Limb (tissue), 2 donors: ENCODE measurements at regions not wholly inside any gene's neighbourhood (a gene's known extent, or its start where the extent isn't known, plus 50 kb on each side); places are given as distances from the start of the nearest gene placed in this dataset.
A peak's percentile ranks its signal among the peaks of the same experiment; 100 is the strongest.
"Not testable (repeated sequence)": the region's sequence is repeated elsewhere in the genome, so short reads cannot be mapped to it uniquely, and the experiment has no call there.

Experiments used
- DNase-seq, 2 donors: peaks; one replicate each; pipeline ENCODE4 v3.0.0-alpha.2; 2016; ENCODE audit errors: extremely low spot score in 2 of 2

DNA sequence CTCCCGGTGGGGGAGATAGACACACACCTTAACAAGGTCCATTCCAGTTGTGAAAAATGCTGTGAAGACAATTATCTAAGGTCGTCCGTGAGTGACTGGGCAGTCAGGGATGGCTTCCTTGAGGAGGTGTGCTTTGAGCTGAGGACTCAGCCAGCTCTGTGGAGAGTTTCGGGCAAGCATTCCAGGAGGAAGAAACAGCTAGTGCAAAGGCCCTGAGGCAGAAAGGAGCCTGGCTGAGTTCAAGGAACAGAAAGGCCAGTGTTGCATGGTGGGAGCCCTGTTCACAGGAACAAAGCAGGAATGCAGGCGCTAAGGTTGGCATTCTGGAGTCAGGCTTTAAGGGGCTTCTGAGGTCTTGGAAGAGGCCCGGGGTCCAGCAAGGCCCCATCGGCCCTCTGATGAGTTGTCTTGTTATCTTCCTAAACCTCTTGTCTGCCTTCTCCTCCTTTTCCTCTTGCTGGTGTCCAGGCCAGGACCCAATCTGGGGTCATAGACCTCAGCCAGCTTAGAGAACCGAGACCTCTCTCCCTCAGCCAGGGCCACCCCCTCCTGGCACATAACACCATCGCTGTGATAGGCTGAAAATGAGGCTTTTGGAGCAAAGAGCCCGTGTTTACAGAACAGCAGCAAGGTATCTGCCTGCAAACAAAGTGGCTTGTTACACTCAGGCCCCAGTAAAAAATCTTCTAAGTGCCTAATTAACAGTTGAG is 270.2 kb upstream of the MVB12B start:
- peak in 1 of 2 donors; percentile 18 for DNase-seq

DNA sequence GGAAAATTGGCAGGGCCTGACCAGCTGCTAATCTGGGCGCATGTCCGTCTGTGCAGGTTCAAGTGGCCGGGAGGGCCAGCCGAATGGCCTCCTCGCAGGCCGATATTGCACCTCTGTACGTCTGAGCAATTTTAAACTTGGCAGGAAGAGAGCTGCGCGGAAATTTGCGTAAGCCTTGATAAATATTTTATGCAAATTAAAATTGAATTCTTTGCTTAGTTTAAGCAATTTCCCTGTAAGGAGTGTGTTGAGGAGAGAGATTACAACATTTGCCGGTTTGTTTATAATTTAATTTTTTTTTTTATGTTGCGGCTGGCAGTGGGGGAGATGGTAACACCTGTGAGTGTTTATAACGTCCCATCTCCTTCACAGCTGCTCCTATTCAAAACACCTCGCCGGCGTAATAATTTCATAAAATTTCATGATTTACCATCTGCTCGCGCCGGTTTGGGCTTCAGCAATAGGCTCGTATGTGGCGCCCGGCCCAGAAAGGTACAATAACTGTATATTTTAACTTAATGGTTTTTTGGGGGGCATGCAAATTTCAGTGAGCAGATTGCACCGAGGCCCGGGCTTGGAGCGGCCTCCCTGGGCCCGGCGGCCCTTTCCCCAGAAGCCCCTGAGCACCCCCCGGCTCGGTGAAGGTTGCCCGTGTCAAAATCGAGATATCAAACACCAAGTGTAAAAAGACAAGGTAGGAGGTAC is 269.4 kb upstream of the MVB12B start:
- peak in 1 of 2 donors; percentile 20 for DNase-seq

DNA sequence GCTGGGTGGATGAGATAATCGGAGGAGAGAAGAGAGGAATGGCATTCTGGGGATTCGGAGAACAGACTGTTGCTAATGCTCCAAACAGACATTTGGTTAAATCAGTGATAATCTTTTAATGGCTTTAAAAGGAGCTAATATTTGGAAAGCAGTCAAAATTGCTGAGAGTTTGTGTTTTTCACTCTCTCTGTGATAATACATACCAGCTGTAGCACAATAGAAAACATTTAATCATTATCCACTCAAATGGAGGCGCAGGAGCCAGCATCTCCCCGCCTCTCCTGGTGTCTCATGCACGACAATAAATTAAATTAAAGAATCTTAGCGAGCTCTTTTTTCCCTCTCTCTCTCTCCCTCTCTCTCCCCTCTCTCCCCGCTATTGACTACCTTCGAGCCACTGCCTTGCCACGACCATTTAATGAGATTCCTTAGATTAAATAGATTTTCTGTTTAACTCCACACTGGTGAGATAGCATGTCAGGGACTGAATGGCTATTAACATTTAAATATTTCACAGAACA is 268.6 kb upstream of the MVB12B start:
- peak in 1 of 2 donors; percentile 24 for DNase-seq

DNA sequence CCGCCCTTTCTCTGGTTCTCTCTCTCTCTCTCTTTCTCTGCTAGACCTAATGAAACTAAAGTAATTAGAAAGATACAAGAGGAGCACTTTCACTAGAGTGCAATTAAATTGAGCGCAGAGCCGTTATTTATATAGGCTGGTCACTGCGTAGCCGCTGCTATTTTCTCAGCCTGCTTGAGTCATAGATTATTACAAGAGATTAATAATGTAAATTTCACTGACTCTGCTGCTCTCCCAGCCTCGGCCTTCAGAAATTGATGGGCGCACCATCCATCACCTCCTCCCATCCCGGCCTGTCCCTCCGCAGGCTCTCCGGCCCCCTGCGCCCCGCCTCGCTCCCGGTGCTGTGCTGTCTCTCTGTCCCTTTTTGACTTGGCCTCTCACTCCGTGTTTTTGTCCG is 268.0 kb upstream of the MVB12B start:
- DNase-seq: no peak

DNA sequence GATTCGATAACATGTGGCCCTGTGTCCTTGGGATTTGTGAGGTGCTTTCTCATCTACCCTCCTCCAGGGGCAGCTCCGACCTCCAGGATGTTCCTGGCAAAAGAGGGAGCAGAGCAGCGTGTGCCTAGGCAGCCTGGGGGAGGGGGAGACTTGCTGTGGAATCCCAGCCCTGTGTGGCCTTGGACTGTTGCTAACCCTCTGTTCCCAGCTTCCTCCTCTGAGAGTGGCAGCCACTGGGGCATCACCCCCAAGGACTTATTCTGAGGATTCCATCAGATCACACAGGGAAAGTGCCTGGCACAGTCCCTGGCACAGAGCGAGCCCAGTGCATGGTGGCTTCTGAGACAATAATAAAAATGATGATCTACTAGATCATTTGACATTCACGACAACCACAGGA is 265.1 kb upstream of the MVB12B start:
- no peak for DNase-seq

DNA sequence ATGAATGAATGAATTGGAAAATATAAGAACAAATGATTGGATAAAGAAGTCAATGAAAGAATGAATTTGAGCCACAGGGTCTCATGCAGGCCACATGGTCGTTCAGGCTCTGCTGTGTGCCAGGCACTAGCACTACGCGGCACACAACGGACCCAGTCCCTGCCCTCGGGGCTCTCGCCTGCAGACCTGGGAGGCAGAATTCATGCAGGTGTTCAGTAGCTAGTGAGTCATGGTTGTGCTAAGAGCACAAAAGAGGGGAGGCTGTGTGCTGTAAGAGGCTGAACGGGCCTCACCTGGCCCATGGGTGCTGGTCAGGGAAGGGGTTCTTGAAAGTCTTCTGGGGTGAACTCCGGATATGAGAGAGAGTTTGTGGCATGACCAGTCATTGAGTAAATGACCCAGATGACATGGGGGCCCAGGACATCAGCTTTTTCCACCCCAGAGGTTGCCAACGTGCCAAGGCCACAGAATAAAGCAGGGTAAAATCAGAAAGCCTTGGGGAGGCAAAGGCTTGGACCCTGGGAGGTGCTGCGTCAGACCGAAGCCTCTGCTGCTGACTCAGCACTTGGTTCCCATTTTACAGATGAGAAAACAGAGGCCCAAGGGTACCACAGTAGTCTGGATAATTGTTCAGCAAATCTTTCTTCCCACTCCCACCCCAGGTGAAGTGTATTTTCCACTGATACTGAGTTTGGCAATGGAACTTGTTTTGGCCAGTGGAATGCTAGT is 264.3 kb upstream of the MVB12B start:
- peak in 1 of 2 donors; percentile 7 for DNase-seq

DNA sequence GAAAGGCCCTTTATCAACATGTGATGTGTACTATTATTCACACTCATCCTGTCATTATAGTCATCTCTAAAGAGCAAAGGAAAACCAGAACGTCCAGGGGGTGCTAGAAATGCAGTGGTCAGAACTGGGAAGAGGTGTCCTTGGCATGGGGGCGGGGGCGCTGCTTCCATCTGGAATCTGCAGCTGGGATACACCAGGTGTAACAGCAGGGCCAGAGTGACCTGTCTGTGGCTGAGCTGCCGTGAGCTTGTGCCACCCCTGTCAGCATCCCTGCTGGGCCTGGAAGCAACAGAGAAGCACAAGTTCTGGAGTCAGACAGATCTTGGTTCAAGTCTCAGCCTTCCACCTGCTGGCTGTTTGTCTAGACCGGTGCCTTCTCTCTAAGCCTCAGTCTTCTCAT is 263.3 kb upstream of the MVB12B start:
- DNase-seq: no peak

DNA sequence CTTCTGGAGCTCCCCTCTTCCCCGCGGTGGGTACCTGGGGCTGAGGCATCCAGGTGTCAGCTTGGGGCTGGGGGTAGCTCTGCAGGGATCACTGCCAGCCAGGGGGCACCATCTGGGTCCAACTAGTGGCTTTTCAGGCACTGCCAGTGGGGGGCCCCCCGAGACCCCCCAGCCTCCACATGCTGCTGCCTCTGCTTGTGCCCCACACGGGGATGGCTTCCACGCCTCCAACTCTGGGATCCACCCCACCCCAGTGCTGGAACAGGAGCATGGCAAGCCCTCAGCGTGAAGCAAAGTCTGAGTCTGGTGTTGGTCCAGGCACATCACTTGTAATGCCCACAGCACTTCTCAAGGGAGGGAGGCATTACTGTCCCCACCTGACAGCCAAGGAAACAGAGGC is 260.5 kb upstream of the MVB12B start:
- no peak for DNase-seq

DNA sequence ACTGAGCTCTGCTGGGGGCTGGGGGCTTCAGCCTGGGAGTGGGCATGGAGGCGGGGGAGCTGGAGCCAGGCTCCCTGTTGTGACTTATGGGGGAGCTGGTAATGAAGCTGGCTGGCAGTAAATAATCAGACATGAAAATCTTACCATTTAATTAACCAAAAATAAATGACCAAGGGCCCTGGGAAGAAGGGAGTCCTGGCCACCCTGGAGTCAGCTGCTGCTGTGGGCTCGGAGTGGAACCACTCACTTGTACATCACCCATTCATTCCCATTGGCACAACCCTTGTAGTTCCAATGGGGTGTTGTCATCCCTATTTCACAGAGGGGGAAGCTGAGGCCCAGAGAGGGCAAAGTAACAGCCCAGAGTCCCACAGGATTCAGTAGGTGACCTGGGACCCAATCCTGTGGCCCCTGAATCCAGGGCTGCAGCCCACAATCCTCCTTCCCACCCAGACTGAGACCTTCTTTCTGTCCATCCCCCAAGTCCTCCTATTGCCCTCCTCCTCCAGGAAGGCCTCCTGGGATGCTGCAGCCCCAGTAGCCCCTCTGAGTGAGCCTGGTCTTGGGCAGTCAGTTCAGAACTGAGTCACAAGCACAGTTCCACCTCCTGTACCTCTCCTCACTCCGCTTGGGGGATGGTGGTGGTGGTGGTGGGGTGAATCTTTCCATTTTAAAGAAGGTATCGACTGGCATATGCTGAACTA is 259.4 kb upstream of the MVB12B start:
- DNase-seq: no peak

DNA sequence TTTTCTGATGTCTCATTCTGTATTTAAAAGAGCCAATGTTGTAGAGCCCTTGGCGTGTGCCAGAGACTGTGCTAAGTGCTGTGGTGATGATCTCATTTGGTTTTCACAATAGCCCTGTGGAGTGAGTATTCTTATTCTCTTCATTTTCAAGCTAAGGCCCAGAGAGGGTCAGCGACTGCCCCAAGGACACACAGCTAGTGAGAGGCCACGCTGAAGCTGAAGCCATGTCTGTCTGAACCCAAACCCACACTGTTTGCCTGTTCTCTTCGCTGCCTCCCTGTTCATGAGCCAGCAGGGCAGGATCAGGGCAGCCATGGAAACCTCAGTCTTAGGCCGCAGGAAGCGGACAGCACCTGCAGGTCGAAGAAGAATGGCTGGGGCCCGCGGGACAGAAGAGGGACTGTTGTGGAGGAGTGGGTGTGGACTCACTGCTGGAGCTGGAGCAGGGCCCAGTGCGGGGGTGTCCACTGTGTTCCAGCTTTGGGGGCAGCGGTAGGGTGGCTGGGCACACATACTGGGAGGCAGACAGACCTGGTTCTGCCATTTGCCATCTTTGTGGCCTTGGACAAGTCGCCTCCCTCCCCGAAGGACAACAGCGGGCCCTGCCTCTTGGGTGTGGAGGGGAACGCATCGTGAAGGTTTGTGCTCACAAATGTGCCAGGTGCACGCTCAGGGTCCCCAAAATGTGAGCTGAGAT is 257.9 kb upstream of the MVB12B start:
- no peak for DNase-seq

DNA sequence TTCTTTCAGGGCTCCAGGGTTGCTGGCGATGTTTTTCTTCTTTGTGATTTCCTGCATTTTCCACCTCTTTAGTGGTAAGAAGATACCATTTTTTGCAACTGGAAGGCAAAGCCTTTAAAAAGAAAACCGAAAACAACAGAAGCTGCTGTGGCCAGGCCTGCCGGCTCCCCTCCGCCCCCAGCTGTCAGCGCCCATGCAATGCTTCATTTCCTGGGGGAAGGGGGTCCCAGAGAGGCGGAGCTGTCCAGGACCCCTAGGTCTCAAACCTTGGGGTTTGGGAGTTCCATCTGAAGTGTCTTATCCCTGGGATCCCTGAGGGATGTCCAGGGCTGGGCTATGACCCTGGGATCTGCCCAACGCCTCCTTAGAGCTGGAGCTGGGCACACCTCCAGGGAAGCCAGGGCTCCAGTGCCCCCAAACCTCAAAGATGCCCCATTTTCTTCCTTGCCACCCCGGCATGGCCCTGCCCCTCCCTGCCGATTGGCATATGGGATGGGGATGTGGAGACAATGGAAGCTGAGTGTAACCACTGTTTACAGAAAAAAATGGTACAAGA is 257.2 kb upstream of the MVB12B start:
- DNase-seq: no peak

DNA sequence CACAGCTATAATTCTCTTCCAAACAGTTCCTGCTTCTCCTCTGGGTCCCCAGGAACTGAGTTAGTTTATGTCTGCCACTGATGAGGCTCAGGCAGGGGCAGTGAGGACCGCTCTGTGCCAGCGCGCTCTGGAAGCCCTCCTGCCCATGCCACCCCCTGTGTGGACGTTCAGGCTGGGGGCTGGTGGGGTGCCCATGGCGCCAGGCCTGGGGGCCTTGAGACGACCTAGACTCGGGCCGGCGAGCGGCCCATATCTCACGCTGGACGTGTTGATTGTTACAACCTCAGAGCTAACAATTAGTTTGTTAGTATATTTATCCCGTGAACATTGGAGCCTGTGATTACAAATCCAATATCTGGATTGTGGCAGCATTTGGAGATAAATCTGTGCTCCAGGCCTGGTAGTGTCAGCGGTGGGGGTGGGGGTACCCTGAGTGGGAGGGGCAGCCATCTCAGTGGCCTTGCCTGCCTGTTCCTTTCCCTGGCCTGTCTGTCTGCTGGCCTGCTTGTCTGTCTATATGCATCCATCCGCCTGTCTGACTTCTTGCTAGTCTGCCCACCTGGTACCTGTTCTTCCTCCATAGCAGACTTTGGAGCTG is 256.5 kb upstream of the MVB12B start:
- no peak for DNase-seq

DNA sequence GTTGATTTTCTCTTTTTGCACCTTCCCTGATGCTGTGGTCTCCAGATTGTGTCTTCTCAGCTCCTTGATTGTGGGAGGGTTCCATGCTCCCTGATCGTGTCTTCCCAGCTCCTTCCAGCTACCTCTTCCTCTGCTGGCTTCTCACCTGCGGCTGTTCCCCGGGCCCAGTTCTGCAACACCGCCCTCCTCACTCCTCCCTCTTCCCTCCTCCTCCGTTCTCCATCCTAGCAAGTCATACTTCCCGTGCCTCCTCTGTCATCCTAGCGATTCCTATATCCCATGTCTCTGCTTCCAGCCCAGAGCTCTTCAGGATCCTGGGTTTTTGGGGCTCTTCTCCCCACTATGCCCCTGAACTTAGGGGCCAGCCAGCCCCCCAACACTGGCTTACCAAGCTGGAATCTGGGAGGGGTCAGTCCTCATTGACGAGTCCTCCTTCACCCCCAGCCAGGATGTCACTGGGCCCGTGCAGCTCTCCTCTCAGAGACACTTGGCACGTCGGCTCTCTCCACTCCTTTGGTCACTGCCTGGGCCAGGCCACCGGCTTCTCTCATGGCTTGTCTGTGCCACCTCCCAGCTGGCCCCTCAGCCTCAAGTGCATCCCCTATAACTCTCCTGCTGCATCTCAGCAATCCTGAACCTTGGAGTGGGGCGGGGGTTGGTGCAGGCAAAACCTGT is 255.4 kb upstream of the MVB12B start:
- DNase-seq: no peak

DNA sequence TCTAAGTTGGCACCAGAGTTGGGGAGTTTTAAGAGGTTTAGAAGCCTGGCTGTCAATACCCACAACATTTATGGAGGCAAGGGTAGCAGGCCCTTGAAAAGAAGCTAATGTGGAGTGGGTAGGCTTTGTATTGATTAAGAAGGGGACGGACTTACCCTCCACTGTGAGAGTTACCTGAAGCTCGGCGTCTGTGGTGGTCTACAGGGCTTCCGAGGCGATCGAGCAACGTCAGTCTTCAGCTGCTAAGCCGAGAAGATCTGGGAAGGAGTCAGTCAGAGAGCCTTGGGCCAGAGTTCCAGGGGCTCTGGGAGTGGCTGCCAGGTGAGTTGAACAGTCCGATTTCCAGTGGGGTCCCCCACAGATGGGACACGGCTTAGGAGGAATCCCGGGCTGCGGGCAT is 249.0 kb upstream of the MVB12B start:
- not testable (repeated sequence) for DNase-seq

DNA sequence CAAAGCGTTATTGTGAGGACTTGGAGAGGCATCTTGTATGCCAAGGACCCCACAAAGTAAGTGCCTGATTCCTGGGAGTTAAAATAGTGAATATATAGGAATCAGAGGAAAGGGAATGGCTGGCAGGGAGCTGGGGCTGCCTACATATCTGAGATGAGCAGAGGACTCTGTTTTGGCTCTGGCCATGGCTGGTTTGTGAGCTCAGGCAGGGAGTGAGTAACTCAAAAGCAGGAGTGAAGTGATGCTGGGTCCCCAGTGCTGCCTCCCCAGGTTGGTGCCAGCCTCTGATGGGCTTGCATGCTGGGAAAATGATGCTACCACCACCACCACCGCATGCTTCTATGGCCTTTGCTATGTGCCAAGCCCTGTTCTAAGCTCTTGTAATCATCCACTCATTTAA is 246.0 kb upstream of the MVB12B start:
- no peak for DNase-seq

DNA sequence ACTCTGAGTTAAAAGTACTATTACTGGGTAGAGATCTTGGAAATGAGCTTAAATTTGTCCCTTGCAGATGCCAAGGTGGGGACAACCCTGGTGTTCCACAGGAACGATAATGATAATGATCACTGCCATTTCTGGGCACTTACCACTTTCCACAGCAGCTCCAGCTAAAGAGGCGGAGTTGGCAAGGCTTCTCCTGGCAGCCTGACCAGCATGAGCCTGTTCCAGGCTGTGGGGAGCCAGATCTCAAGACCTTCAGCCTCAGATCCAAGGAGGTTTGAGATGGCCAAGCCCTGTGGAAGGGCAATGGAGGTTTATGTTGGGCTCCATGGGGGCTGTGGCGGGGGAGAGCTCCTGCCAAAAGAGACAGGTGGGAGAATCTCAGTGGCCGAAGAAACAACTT is 244.9 kb upstream of the MVB12B start:
- DNase-seq: no peak

DNA sequence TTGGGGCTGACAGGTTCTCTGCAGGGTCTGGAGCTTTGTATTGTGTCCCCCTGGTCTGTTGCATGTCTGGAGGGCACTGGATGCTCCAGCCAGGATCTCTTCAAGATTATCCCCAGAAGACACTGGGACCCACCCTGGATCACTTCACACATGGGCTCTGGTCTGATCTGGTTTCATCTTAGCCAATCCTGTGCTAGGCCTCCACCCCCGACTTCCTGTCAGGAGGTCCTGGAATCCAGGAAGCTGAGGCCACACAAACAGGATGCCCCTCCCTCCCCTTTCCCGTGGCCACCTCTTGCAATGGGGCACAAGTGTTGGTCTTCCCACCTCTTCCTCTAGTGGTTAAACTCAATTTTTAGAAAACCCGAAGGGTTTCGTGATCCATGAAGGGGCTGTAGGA is 242.6 kb upstream of the MVB12B start:
- DNase-seq: no peak

DNA sequence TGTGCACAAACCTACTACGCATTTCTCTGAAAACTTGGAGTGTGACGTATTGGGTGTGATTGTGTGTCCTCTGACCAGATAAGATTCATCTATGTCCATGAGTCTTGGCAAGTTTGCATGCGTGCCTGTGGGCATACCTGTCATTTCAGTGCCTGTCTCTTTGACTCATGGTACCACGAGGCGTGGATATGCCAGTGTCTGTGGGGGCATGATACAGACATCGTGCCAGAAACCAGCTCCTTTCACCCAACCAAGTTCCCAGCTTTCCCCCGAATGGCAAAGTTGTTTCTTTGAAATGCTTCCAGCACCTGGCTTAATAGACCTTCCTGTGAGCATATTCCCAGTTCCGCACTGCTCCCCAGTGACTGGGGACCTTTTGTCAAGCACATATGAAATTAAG is 241.9 kb upstream of the MVB12B start:
- no peak for DNase-seq

DNA sequence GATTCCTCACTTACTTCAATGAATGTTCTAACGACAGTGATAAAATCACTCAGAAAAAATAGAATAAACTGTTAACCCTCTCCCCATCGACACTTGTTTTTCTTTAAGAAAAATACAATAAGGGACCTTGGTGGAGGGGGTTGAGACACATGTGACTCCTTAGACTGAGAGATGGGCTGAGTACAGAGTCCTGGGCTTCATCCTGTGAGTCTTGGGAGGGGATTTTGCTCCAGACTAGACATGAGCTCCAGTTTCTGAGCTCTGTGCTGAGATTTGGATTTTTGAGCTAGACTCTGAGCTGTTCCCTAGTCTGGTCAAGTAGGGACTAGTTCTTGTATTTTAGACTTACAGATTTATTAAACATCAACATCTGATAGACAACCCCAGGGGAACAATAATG is 241.5 kb upstream of the MVB12B start:
- DNase-seq: no peak

DNA sequence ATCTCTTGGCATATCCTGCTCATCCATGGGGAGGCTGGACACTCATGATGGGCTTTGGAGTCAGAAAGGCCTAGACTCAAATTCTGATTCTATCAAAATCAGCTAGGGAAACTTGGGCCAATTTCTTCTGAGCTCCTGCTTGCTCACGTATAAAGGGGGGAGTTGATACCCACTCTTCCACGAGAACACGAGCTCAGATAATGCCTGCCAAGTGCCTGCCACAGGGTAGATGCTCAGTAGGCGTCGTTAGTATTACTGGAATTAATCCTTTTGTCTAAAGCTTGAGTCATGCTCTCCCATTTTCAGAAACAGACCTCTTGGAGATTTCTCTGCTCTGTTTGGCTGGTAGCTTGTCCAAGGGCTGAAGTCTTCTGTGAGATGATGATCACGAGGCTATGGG is 238.3 kb upstream of the MVB12B start:
- no peak for DNase-seq
